ENCODE measurements at regions not wholly inside any gene's neighbourhood (a gene's known extent, or its start where the extent isn't known, plus 50 kb on each side); places are given as distances from the start of the nearest gene placed in this dataset.

GRCh38 chr10:114713525-114714090 is 55.5 kb upstream of the ABLIM1 start:
- TF ChIP-seq CTCF (IDR thresholded peaks at IDR 0.05) = no peak
- no peak for TF ChIP-seq EZH2 (IDR thresholded peaks at IDR 0.05; ENCODE audit: borderline replicate concordance, insufficient read depth, low read depth, low read length, poor library complexity, severe bottlenecking)
